ENCODE measurements at regions not wholly inside any gene's neighbourhood (a gene's known extent, or its start where the extent isn't known, plus 50 kb on each side); places are given as distances from the start of the nearest gene placed in this dataset.

DNA sequence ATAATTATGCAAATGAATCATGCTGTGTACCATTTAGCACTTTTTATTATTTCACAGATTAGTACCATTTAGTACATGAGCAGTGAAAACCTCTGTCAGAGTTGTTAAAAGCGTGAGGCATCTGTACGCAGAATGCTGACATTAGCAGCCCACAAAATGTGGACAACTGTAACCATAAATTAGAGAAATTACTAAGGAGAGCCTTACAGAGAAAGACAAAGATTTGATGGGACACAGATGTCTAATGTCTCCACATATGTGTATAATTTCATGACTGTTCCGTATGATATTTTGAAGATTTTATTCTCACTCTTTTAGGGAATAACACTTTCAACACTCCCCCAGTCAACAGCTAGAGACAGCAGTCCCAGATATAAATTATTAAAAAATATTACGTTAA, 414.0 kb upstream of the ANKRD30A start:
- ATAC-seq (ENCODE audit: insufficient read depth, low FRiP score) (no peak), DNase-seq (no peak)
- H3K9me3 ChIP-seq (ENCODE audit: control insufficient read depth in 4 of 4, insufficient read depth in 3 of 4, low read length in 3 of 4) = no peaks in the 10 kb centered on the region
- H3K4me1 ChIP-seq (ENCODE audit: control insufficient read depth in 5 of 5, insufficient read depth in 5 of 5, low read length in 5 of 5) = no peaks in the 10 kb centered on the region
- no peaks in the 10 kb centered on the region for H3K36me3 ChIP-seq (ENCODE audit: control insufficient read depth in 4 of 4, insufficient read depth in 4 of 4, low read length in 4 of 4)
- H3K27ac ChIP-seq (ENCODE audit: low read depth in 1 of 2, low read length in 1 of 2) = no peak overlapping the region
- H3K27me3 ChIP-seq (ENCODE audit: control insufficient read depth in 3 of 3, insufficient read depth in 3 of 3, low read length in 2 of 3) = no peaks in the 10 kb centered on the region
- no peak overlapping the region for H3K9ac ChIP-seq (ENCODE audit: insufficient read depth in 1 of 2, low read length in 2 of 2)
- WGBS, 2 donors = 88 to 92% methylated on average over 4 of the region's 4 CpGs
- no peak overlapping the region for H3K4me3 ChIP-seq
- TF ChIP-seq CTCF (IDR thresholded peaks at IDR 0.05; ENCODE audit: control extremely low read depth, extremely low read depth) = no peak

DNA sequence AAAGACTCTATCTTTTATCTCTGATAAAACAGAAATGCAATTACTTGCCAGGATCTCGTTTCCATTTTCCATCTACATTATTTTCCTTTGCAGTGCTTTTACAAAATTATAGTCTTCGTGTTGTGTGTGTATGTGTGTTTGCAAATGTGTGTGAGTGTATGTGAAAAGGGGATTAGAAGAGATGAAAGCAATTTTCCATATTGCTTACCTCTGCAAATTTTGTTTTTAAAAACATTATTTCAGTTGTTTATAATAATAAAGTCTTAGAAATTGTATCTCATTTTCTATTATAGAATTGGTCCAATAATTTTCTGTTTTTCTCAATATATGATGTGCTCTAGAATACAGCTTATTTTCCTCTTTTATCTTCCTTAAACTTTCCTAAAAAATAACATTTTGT, 421.3 kb upstream of the ANKRD30A start:
- no peaks in the 10 kb centered on the region for H3K36me3 ChIP-seq (ENCODE audit: control insufficient read depth in 4 of 4, insufficient read depth in 4 of 4, low read length in 4 of 4)
- H3K9me3 ChIP-seq (ENCODE audit: control insufficient read depth in 4 of 4, insufficient read depth in 3 of 4, low read length in 3 of 4) = no peaks in the 10 kb centered on the region
- DNase-seq (no peak), ATAC-seq (ENCODE audit: insufficient read depth, low FRiP score) (no peak)
- H3K4me3 ChIP-seq = no peak overlapping the region
- H3K27ac ChIP-seq (ENCODE audit: low read depth in 1 of 2, low read length in 1 of 2) = no peak overlapping the region
- 59 to 79% methylated on average over 2 of the region's 2 CpGs for WGBS, 2 donors
- H3K4me1 ChIP-seq (ENCODE audit: control insufficient read depth in 5 of 5, insufficient read depth in 5 of 5, low read length in 5 of 5) = no peaks in the 10 kb centered on the region
- H3K27me3 ChIP-seq (ENCODE audit: control insufficient read depth in 3 of 3, insufficient read depth in 3 of 3, low read length in 2 of 3) = no peaks in the 10 kb centered on the region
- no peak overlapping the region for H3K9ac ChIP-seq (ENCODE audit: insufficient read depth in 1 of 2, low read length in 2 of 2)
- no peak for TF ChIP-seq CTCF (IDR thresholded peaks at IDR 0.05; ENCODE audit: control extremely low read depth, extremely low read depth)

DNA sequence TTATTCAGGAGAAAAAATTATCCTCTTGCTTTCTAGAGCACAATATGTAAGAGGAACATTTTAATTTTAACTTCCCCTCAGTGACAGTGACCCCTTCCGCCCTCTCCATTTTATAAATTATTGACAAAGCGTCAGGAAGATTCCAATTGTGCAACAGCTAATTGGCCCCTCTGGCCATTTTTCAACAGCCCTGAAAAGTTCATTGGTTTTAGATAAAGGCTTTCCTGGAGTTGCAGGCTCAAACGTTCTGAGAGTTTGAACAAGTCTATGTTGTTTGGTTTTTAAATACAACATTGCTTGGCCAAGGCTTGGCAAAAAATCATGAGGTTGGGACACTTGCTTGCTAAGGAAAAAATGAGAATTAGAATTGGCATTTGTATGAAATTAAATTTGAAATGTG, 422.2 kb upstream of the ANKRD30A start:
- WGBS, 2 donors = 46 to 74% methylated on average over 3 of the region's 3 CpGs

More for the DNA sequence above, 422.2 kb upstream of the ANKRD30A start:
- Histone ChIP-seq H3K9ac (ENCODE audit: insufficient read depth in 1 of 2, low read length in 2 of 2) (no peak overlapping the region), H3K4me3 (no peak overlapping the region), H3K27me3 (ENCODE audit: control insufficient read depth in 3 of 3, insufficient read depth in 3 of 3, low read length in 2 of 3) (no peaks in the 10 kb centered on the region), H3K9me3 (ENCODE audit: control insufficient read depth in 4 of 4, insufficient read depth in 3 of 4, low read length in 3 of 4) (no peaks in the 10 kb centered on the region), H3K4me1 (ENCODE audit: control insufficient read depth in 5 of 5, insufficient read depth in 5 of 5, low read length in 5 of 5) (no peaks in the 10 kb centered on the region), H3K27ac (ENCODE audit: low read depth in 1 of 2, low read length in 1 of 2) (no peak overlapping the region), H3K36me3 (ENCODE audit: control insufficient read depth in 4 of 4, insufficient read depth in 4 of 4, low read length in 4 of 4) (no peaks in the 10 kb centered on the region)
- no peak for TF ChIP-seq CTCF (IDR thresholded peaks at IDR 0.05; ENCODE audit: control extremely low read depth, extremely low read depth)
- no peak for DNase-seq
- no peak for ATAC-seq (ENCODE audit: insufficient read depth, low FRiP score)
